Mucosa of rectum (tissue), 2 donors: ENCODE measurements at regions not wholly inside any gene's neighbourhood (a gene's known extent, or its start where the extent isn't known, plus 50 kb on each side); places are given as distances from the start of the nearest gene placed in this dataset.

Source experiments
- H3K27ac ChIP-seq, 2 donors: one replicate each; pipeline ENCODE4 v1.7.0; 2013; ENCODE audit warnings: inconsistent platforms in 2 of 2, low read depth in 2 of 2, low read length in 2 of 2
- H3K27me3 ChIP-seq, 2 donors: one replicate each; pipeline ENCODE4 v1.7.0; 2013; ENCODE audit warnings: low read length in 2 of 2; ENCODE audit not compliant: control insufficient read depth in 2 of 2, insufficient read depth in 2 of 2
- H3K36me3 ChIP-seq, 2 donors: one replicate each; pipeline ENCODE4 v1.7.0; 2013; ENCODE audit warnings: low read length in 2 of 2; ENCODE audit not compliant: control insufficient read depth in 2 of 2, insufficient read depth in 2 of 2
- H3K4me1 ChIP-seq, 2 donors: one replicate each; pipeline ENCODE4 v1.7.0; 2013; ENCODE audit warnings: low read length in 2 of 2, mild to moderate bottlenecking in 1 of 2; ENCODE audit not compliant: control insufficient read depth in 2 of 2, insufficient read depth in 2 of 2
- H3K4me3 ChIP-seq, 2 donors: one replicate each; pipeline ENCODE4 v1.7.0; 2013; ENCODE audit warnings: low read length in 2 of 2
- H3K9ac ChIP-seq, 2 donors: one replicate each; pipeline ENCODE4 v1.7.0; 2013; ENCODE audit warnings: low read length in 2 of 2, low read depth in 1 of 2, mild to moderate bottlenecking in 1 of 2
- H3K9me3 ChIP-seq, 2 donors: one replicate each; pipeline ENCODE4 v1.7.0; 2013; ENCODE audit warnings: low read length in 2 of 2; ENCODE audit not compliant: control insufficient read depth in 2 of 2
- donor health status: healthy.
- donor health status: Normal muscosa, but diverticular disease.

DNA sequence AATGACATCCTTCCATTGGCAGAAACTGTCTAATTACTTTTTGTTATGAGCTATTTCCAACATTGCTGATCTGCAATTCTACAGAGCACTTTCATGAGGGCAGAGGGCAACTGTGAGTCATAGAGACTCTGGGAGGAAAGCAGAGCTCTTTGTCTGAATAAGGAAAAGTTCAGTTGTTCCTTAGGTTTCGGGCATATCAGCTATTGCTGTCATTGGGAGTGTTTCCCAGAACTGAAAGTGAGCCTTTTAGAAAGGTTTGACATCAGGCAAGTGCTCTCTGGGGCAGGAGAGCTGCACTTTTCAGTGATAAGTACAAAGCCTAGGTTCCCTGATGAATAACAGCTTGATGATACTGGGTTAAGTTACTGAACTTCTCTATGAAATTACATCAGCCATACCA is 119.2 kb upstream of the EDNRA start:
- no peaks in the 10 kb centered on the region for H3K27me3 ChIP-seq
- peak overlapping the region; percentile 87 to 94 for H3K27ac ChIP-seq
- no peaks in the 10 kb centered on the region for H3K9me3 ChIP-seq
- H3K4me3 ChIP-seq = no peak overlapping the region
- H3K36me3 ChIP-seq = no peaks in the 10 kb centered on the region
- H3K4me1 ChIP-seq = peaks cover 13 to 30% of the 10 kb centered on the region in 2 donors
- peak overlapping the region in 1 of 2 donors; percentile 65 for H3K9ac ChIP-seq

DNA sequence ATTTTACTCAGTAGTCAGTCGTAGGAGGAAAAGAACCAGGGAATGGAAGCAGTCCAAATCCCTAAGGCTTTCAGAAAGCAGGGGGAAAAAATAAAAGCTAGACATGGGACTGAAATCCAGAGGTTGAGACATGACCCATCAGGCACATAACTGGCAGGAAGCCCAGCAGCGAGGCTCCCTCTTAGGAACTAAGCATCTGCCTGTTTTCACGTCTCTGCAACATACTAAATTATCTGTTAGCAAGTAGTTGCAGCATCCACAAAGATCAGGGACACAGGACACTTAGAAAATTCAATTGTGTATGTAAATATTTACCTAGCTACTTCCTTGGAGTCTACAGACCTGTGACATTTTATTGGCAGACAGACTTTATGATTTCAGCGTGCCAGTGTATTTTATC is 118.0 kb upstream of the EDNRA start:
- H3K9ac ChIP-seq = peak overlapping the region in 1 of 2 donors; percentile 33
- H3K36me3 ChIP-seq = no peaks in the 10 kb centered on the region

DNA sequence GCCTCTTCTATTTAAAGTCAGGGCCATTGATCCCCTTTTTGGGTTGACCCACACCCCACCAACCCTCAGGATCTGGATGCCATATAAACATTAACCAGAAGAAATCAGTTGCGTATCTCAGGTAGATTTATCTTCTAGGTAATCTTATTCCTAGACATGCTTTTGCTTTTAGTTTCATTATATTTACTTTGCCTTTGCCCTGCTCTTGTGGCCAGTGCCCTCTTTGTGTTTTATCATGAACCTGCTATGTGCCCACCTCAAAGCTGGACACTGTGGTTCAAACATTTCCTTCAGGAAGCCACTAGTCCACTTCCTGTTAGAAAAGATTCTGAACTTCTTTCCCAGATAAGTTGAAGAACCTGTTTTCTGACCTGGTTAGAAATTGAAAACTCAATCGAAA is 117.4 kb upstream of the EDNRA start:
- H3K9ac ChIP-seq = peak overlapping the region in 1 of 2 donors; percentile 33
- peak overlapping the region in 1 of 2 donors; percentile 37 for H3K4me3 ChIP-seq

More for the DNA sequence above, 118.0 kb upstream of the EDNRA start:
- Histone ChIP-seq H3K27me3 (no peaks in the 10 kb centered on the region), H3K27ac (peak overlapping the region; percentile 87 to 94), H3K4me3 (peak overlapping the region; percentile 13 to 17), H3K4me1 (peaks cover 13 to 30% of the 10 kb centered on the region in 2 donors), H3K9me3 (no peaks in the 10 kb centered on the region)

DNA sequence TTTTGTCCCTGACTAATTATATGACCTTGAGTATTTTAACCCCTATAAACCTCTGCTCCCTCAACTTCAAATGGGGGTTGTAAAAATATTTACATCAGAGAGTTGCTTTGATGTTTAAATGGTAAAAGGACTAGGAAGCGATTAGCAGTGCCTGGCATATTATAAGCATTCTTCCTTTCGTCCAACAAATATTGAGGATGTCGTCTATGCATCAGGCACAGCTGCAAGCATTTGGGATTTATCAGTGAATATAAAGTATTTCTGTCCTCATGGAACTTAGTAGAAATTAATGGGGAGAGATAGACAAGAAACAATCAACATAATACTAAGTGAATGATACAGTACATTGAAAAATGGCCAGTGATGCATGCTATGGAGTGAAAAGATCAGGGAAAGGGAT is 115.5 kb upstream of the EDNRA start:
- Histone ChIP-seq H3K9ac (no peak overlapping the region), H3K4me3 (no peak overlapping the region), H3K27ac (no peak overlapping the region), H3K27me3 (no peaks in the 10 kb centered on the region), H3K4me1 (peaks cover 13 to 35% of the 10 kb centered on the region in 2 donors), H3K36me3 (no peaks in the 10 kb centered on the region), H3K9me3 (no peaks in the 10 kb centered on the region)

More for the DNA sequence above, 117.4 kb upstream of the EDNRA start:
- H3K9me3 ChIP-seq = no peaks in the 10 kb centered on the region
- H3K4me1 ChIP-seq = peaks cover 13 to 30% of the 10 kb centered on the region in 2 donors
- no peaks in the 10 kb centered on the region for H3K36me3 ChIP-seq
- H3K27ac ChIP-seq = peak overlapping the region; percentile 87 to 94
- no peaks in the 10 kb centered on the region for H3K27me3 ChIP-seq

DNA sequence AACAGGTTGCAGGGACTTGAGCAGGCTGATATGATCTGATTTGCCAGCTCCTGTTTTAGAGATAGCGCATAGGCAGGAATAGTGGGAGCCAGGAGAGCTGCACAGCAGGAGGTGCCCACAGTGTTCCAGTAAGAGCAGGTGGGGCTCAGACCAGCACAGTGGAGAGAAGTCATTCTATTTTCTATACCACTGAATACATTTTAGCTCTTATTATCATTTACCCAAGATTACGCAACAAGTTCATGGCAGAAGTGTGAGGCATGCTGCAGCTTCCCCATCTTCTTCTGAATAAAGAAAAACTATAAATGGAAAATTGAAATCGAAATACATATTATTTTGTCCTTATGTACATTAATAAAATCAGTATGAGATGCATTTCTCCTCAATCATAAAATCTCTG is 114.7 kb upstream of the EDNRA start:
- no peak overlapping the region for H3K9ac ChIP-seq
- H3K36me3 ChIP-seq = no peaks in the 10 kb centered on the region
- H3K27ac ChIP-seq = no peak overlapping the region
- H3K4me1 ChIP-seq = peaks cover 13 to 37% of the 10 kb centered on the region in 2 donors
- H3K4me3 ChIP-seq = no peak overlapping the region
- H3K9me3 ChIP-seq = no peaks in the 10 kb centered on the region
- no peaks in the 10 kb centered on the region for H3K27me3 ChIP-seq

DNA sequence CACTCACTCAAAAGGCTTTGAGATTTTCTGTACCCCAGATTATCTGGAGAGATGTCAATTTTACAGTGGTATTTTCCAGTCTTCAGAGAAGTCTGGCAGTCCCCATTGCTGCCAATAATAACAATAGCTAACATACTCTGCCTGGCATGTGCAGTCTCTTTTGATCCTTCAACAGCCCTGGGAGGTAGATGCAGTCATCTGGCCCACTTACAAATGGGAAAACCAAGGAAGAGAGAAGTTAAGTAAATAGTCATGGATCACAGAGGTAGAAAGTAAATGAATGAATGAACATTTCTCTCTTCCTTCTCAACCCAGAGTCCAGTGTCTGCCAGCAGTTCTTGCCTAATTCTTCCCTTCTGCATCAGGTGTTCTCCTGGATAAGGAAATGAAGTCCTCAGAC is 113.0 kb upstream of the EDNRA start:
- no peak overlapping the region for H3K27ac ChIP-seq
- H3K9ac ChIP-seq = no peak overlapping the region
- no peaks in the 10 kb centered on the region for H3K27me3 ChIP-seq
- peaks cover under 1 to 23% of the 10 kb centered on the region in 2 donors for H3K4me1 ChIP-seq
- H3K9me3 ChIP-seq = no peaks in the 10 kb centered on the region
- H3K4me3 ChIP-seq = no peak overlapping the region
- H3K36me3 ChIP-seq = no peaks in the 10 kb centered on the region

DNA sequence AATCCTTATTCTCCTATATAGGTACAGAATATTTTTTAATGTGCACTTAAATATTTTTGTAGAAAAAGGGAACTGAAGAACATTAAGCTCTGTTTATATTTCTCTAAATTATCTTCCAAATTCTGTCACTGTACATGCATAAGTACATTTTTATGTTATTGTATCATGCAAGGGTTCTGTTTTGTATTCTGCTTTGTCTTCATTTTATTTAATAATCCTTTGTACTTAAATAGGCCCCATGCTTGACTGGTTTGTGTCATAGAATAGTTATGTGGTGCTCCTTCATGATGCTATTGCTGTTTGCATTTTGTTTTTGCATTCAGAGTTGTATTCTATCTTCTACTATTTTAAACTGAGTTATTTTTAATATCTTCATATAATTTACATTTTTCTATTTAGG is 111.9 kb upstream of the EDNRA start:
- no peaks in the 10 kb centered on the region for H3K36me3 ChIP-seq
- no peaks in the 10 kb centered on the region for H3K27me3 ChIP-seq
- H3K4me3 ChIP-seq = no peak overlapping the region
- H3K9me3 ChIP-seq = no peaks in the 10 kb centered on the region
- H3K9ac ChIP-seq = no peak overlapping the region
- H3K4me1 ChIP-seq = peaks cover 0 to 15% of the 10 kb centered on the region in 2 donors
- no peak overlapping the region for H3K27ac ChIP-seq

DNA sequence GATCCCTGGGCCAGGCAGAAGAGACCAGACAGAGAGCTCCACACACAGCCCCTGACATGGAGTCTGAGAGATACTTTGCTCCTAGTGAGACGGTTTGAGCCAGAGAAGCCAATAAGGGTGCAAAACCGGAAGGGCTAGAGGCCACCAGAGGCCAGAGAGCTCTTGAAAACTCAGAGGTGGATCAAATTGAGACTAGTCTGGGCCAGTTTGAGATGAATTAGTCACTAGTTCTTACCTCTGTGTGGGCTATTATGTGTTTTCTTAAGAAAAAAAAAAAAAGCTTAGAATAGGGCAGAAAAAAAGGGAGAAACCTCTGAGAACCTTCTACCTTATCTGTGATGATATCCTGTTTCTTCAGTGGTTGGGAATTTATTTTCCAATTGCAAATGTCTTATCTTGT is 110.4 kb upstream of the EDNRA start:
- Histone ChIP-seq H3K27me3 (no peaks in the 10 kb centered on the region), H3K4me3 (no peak overlapping the region), H3K36me3 (no peaks in the 10 kb centered on the region), H3K27ac (peak overlapping the region in 1 of 2 donors; percentile 81), H3K9me3 (no peaks in the 10 kb centered on the region), H3K9ac (no peak overlapping the region), H3K4me1 (peaks cover 0 to 13% of the 10 kb centered on the region in 2 donors)

DNA sequence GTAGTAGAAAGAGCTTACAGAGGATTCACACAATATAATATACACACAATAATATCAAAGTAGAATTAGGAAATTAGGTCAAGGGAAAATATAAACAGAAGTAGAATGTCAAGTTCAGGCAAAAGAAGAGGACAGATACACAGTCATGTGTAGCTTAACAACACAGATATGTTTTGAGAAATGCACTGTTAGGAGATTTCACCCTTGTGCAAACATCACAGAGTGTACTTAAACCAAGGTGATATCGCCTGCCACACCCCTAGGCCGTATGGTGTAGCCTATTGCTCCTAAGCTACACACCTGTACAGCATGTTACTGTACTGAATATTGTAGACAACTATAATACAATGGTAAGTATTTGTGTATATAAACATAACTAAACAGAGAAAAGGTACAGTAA is 110.0 kb upstream of the EDNRA start:
- Histone ChIP-seq H3K9me3 (no peaks in the 10 kb centered on the region), H3K9ac (no peak overlapping the region), H3K27me3 (no peaks in the 10 kb centered on the region), H3K27ac (peak overlapping the region in 1 of 2 donors; percentile 81), H3K4me1 (peaks cover 0 to 13% of the 10 kb centered on the region in 2 donors), H3K36me3 (no peaks in the 10 kb centered on the region), H3K4me3 (no peak overlapping the region)

DNA sequence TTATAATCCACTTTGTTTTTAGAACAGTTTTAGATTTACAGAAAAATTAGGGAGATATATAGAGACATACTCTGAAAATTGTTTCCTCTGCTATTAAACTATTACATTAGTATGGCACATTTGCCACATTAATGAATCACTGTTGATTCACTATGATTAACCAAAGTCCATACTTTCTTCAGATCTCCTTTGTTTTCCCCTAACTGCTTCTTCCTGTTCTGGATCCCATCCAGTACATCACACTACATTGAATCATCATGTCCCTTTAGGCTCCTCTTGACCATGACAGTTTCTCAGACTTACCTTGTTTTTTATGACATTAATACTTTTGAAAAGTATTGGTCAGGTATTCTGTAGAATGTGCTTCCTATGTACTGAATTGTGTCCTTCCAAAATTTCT is 109.2 kb upstream of the EDNRA start:
- H3K4me3 ChIP-seq = no peak overlapping the region
- peaks cover 0 to 13% of the 10 kb centered on the region in 2 donors for H3K4me1 ChIP-seq
- no peak overlapping the region for H3K27ac ChIP-seq
- H3K9ac ChIP-seq = no peak overlapping the region
- no peaks in the 10 kb centered on the region for H3K36me3 ChIP-seq
- no peaks in the 10 kb centered on the region for H3K27me3 ChIP-seq
- H3K9me3 ChIP-seq = no peaks in the 10 kb centered on the region

DNA sequence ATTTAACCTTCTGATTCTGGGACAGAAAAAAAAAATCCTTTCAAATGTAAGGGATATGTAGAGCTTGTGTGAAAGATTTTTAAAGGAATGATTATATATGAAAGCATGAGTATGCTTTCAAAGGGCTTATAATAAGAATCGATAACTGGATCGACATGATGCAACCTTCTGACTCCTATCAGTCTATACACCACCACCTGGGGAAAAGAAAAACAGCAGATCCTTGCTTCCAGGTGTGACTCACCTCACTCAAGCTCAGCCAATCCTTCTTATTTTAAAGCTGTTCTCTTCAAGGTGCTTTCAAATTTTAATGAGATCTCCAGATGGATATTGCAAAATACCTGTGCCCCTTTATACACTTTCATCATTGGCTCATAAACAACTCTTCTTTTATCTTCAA is 102.1 kb upstream of the EDNRA start:
- no peak overlapping the region for H3K9ac ChIP-seq
- no peaks in the 10 kb centered on the region for H3K9me3 ChIP-seq
- no peak overlapping the region for H3K27ac ChIP-seq
- H3K4me3 ChIP-seq = no peak overlapping the region
- H3K36me3 ChIP-seq = no peaks in the 10 kb centered on the region
- H3K4me1 ChIP-seq = no peaks in the 10 kb centered on the region
- no peaks in the 10 kb centered on the region for H3K27me3 ChIP-seq
